HFFc6 (cell line): ENCODE measurements at regions not wholly inside any gene's neighbourhood (a gene's known extent, or its start where the extent isn't known, plus 50 kb on each side); places are given as distances from the start of the nearest gene placed in this dataset.

Experiments
- DNase-seq: peaks from one replicate; pipeline ENCODE4 v3.0.0-alpha.2; 2018
- H3K27ac Mint-ChIP-seq: 2 replicates; pipeline ENCODE4 v1.8.0; 2020; ENCODE audit warnings: mild to moderate bottlenecking, mixed read lengths
- H3K27me3 Mint-ChIP-seq: 2 replicates; pipeline ENCODE4 v1.8.0; 2021; ENCODE audit warnings: mild to moderate bottlenecking, moderate library complexity, mixed read lengths; ENCODE audit not compliant: insufficient read depth
- H3K36me3 Mint-ChIP-seq: 2 replicates; pipeline ENCODE4 v1.8.0; 2021; ENCODE audit warnings: low read depth, mixed read lengths
- H3K4me1 Mint-ChIP-seq: 2 replicates; pipeline ENCODE4 v1.8.0; 2020; ENCODE audit warnings: low read depth, mixed read lengths
- H3K4me3 Mint-ChIP-seq: 2 replicates; pipeline ENCODE4 v1.8.0; 2020; ENCODE audit warnings: mild to moderate bottlenecking, moderate library complexity, mixed read lengths
- H3K9me3 Mint-ChIP-seq: 2 replicates; pipeline ENCODE4 v1.8.0; 2020; ENCODE audit warnings: mild to moderate bottlenecking, mixed read lengths
- CTCF ChIP-seq: fragments of 200-600 bp; sonication (generic); IDR thresholded peaks from 2 replicates; pipeline ENCODE4 v1.5.0; 2021; ENCODE audit warnings: antibody characterized with exemption, mild to moderate bottlenecking

GRCh38 chr4:188707036-188707435, 567.8 kb downstream of the TRIML1 start:
- no peaks in the 10 kb centered on the region for H3K36me3 Mint-ChIP-seq
- H3K27me3 Mint-ChIP-seq: peaks cover 2% of the 10 kb centered on the region
- H3K27ac Mint-ChIP-seq: no peak overlapping the region
- DNase-seq: no peak
- H3K4me1 Mint-ChIP-seq: peaks cover 7% of the 10 kb centered on the region; the same call in 1 of the 2 replicates
- peaks cover 3% of the 10 kb centered on the region; the same call in 1 of the 2 replicates for H3K9me3 Mint-ChIP-seq
- no peak for TF ChIP-seq CTCF
- no peak overlapping the region for H3K4me3 Mint-ChIP-seq

GRCh38 chr4:188714501-188714900, 575.3 kb downstream of the TRIML1 start:
- H3K9me3 Mint-ChIP-seq: 0 out of 2 replicates have a peak, but pooled peaks cover under 1% of the 10 kb centered on the region
- no peak overlapping the region for H3K27ac Mint-ChIP-seq
- TF ChIP-seq CTCF: no peak
- H3K4me1 Mint-ChIP-seq: peaks cover 18% of the 10 kb centered on the region; the same call in 1 of the 2 replicates
- H3K27me3 Mint-ChIP-seq: no peaks in the 10 kb centered on the region
- no peak for DNase-seq
- H3K36me3 Mint-ChIP-seq: no peaks in the 10 kb centered on the region
- H3K4me3 Mint-ChIP-seq: no peak overlapping the region

GRCh38 chr4:188714907-188715306, 575.7 kb downstream of the TRIML1 start:
- no peak for DNase-seq
- Mint-ChIP-seq H3K4me1 (peaks cover 13% of the 10 kb centered on the region; the same call in 1 of the 2 replicates), H3K4me3 (no peak overlapping the region; the same call in 1 of the 2 replicates), H3K27ac (peak overlapping the region; percentile 4; the same call in 1 of the 2 replicates), H3K36me3 (no peaks in the 10 kb centered on the region), H3K27me3 (no peaks in the 10 kb centered on the region), H3K9me3 (no peaks in the 10 kb centered on the region)
- TF ChIP-seq CTCF: no peak

- DNase-seq: no peak
- H3K9me3 Mint-ChIP-seq: peaks cover 7% of the 10 kb centered on the region
- peaks cover 13% of the 10 kb centered on the region; the same call in 1 of the 2 replicates for H3K4me1 Mint-ChIP-seq
- H3K4me3 Mint-ChIP-seq: no peak overlapping the region
- no peak for TF ChIP-seq CTCF
- peaks cover 2% of the 10 kb centered on the region; the same call in 1 of the 2 replicates for H3K27me3 Mint-ChIP-seq
- no peak overlapping the region for H3K27ac Mint-ChIP-seq
- no peaks in the 10 kb centered on the region; the same call in 1 of the 2 replicates for H3K36me3 Mint-ChIP-seq
These were observed 578.4 kb downstream of the TRIML1 start for GRCh38 chr4:188717661-188718060.

- peaks cover 6% of the 10 kb centered on the region; the same call in 1 of the 2 replicates for H3K4me1 Mint-ChIP-seq
- DNase-seq: no peak
- no peak overlapping the region for H3K27ac Mint-ChIP-seq
- peaks cover 7% of the 10 kb centered on the region for H3K9me3 Mint-ChIP-seq
- no peak overlapping the region for H3K4me3 Mint-ChIP-seq
- no peaks in the 10 kb centered on the region; the same call in 1 of the 2 replicates for H3K36me3 Mint-ChIP-seq
- H3K27me3 Mint-ChIP-seq: peaks cover 2% of the 10 kb centered on the region; the same call in 1 of the 2 replicates
- peak; percentile 57 for TF ChIP-seq CTCF
These were observed 580.6 kb downstream of the TRIML1 start for GRCh38 chr4:188719794-188720193.
